ENCODE measurements at regions not wholly inside any gene's neighbourhood (a gene's known extent, or its start where the extent isn't known, plus 50 kb on each side); places are given as distances from the start of the nearest gene placed in this dataset.

- TF ChIP-seq CTCF (IDR thresholded peaks at IDR 0.05; ENCODE audit: low read depth, low read length): no peak
- DNase-seq (ENCODE audit: low read depth in 1 of 2, low spot score in 1 of 2): no peak
- no peaks in the 10 kb centered on the region for H3K27me3 ChIP-seq
Observed at GRCh38 chr19:30752876-30753275, 380.7 kb downstream of the ZNF536 start.

GRCh38 chr19:30752201-30752600, 380.0 kb downstream of the ZNF536 start:
- no peak overlapping the region for H3K27ac ChIP-seq
- no peaks in the 10 kb centered on the region for H3K9me3 ChIP-seq (ENCODE audit: low read depth)
- TF ChIP-seq CTCF (IDR thresholded peaks at IDR 0.05; ENCODE audit: low read depth, low read length): no peak
- DNase-seq (ENCODE audit: low read depth in 1 of 2, low spot score in 1 of 2): no peak
- no peak overlapping the region for H3K4me3 ChIP-seq
- H3K27me3 ChIP-seq: no peaks in the 10 kb centered on the region
- no peaks in the 10 kb centered on the region for H3K36me3 ChIP-seq
- no peaks in the 10 kb centered on the region for H3K4me1 ChIP-seq (ENCODE audit: low read depth)

More at GRCh38 chr19:30752876-30753275, 380.7 kb downstream of the ZNF536 start:
- Histone ChIP-seq H3K4me1 (ENCODE audit: low read depth) (no peaks in the 10 kb centered on the region), H3K27ac (no peak overlapping the region), H3K4me3 (no peak overlapping the region), H3K36me3 (no peaks in the 10 kb centered on the region), H3K9me3 (ENCODE audit: low read depth) (no peaks in the 10 kb centered on the region)

DNA sequence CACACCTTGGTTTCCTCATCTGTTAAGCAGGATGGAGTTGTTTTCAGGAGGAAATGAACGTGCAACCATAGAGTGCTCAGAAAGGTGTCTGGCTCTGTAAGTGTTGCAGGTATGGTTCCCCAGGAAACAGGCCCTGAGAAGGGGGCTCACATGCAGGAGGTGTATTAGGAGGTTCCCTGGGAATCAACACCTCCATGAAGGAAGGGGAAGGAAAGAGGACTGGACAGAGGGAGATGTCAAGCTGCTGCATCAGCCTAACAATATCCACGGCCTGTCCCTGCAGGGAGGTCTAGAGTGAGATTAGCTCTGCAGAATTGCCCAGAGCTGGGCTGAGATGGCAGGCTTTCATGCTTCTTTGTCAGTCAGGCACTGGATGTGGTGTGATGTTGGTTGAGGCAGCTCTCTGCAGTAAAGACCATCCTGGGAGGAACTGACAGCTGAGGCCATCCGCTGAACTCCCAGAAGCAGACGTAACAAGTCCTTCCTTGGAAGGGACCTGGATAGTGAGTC, 373.3 kb downstream of the ZNF536 start:
- DNase-seq (ENCODE audit: low read depth in 1 of 2, low spot score in 1 of 2): no peak
- Histone ChIP-seq H3K4me1 (ENCODE audit: low read depth) (no peaks in the 10 kb centered on the region), H3K9me3 (ENCODE audit: low read depth) (no peaks in the 10 kb centered on the region), H3K27me3 (no peaks in the 10 kb centered on the region), H3K4me3 (no peak overlapping the region), H3K36me3 (no peaks in the 10 kb centered on the region), H3K27ac (no peak overlapping the region)
- no peak for TF ChIP-seq CTCF (IDR thresholded peaks at IDR 0.05; ENCODE audit: low read depth, low read length)

- H3K36me3 ChIP-seq: no peaks in the 10 kb centered on the region
- no peak overlapping the region for H3K4me3 ChIP-seq
- H3K9me3 ChIP-seq (ENCODE audit: low read depth): no peaks in the 10 kb centered on the region
- no peaks in the 10 kb centered on the region for H3K4me1 ChIP-seq (ENCODE audit: low read depth)
- no peaks in the 10 kb centered on the region for H3K27me3 ChIP-seq
- TF ChIP-seq CTCF (IDR thresholded peaks at IDR 0.05; ENCODE audit: low read depth, low read length): no peak
- H3K27ac ChIP-seq: no peak overlapping the region
- no peak for DNase-seq (ENCODE audit: low read depth in 1 of 2, low spot score in 1 of 2)
Observed at GRCh38 chr19:30744741-30745475, 372.7 kb downstream of the ZNF536 start.

GRCh38 chr19:30743702-30744101, 371.5 kb downstream of the ZNF536 start:
- Histone ChIP-seq H3K9me3 (ENCODE audit: low read depth) (no peaks in the 10 kb centered on the region), H3K27ac (no peak overlapping the region), H3K27me3 (no peaks in the 10 kb centered on the region), H3K36me3 (no peaks in the 10 kb centered on the region), H3K4me3 (no peak overlapping the region), H3K4me1 (ENCODE audit: low read depth) (no peaks in the 10 kb centered on the region)
- TF ChIP-seq CTCF (IDR thresholded peaks at IDR 0.05; ENCODE audit: low read depth, low read length): no peak
- no peak for DNase-seq (ENCODE audit: low read depth in 1 of 2, low spot score in 1 of 2)
